ENCODE measurements at regions not wholly inside any gene's neighbourhood (a gene's known extent, or its start where the extent isn't known, plus 50 kb on each side); places are given as distances from the start of the nearest gene placed in this dataset.

GRCh38 chr3:72460205-72461174, 387.8 kb downstream of the SHQ1 start:
- no peak for DNase-seq (ENCODE audit: low spot score)

GRCh38 chr3:72459588-72459987, 388.7 kb downstream of the SHQ1 start:
- DNase-seq (ENCODE audit: low spot score) = no peak

DNA sequence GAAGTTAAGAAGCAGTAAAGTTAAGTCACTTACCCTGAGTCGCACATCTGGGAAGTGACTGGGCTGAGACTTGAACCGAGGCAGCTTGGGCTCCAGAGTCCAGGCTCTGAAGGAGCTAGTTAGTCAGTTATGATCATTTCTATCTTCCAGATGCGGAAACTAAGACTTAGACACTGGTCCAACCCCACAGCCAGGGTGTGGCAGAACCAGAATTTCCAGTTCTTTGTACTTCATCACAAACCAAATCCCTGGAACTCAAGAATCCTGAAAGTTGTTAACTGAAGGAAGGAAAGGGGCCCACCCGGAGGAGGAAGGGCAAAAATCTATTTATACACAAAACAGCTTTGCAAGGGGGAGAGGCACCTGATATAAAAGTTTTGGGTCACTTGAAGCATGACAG, 389.9 kb downstream of the SHQ1 start:
- no peak for DNase-seq (ENCODE audit: low spot score)

DNA sequence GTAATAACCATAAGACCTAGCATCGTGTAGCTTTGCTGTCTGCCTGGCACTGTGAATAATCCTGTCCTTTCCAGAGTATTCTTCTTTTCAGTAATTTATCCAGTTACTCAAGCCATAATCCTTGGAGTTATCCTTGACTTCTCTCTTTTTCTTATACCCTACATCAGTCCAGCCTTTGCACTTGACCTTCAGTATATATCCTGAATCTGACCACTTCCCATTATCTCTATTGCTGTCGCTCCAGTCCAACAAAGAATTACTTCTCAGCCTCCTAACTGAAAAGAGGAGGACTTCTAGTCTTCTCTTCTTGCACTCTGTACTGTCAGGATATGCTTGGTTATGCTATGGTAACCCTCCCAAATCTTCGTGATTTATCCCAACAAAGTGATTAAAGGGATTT, 393.8 kb downstream of the SHQ1 start:
- DNase-seq (ENCODE audit: low spot score) = no peak

GRCh38 chr3:72453706-72454105, 394.5 kb downstream of the SHQ1 start:
- no peak for DNase-seq (ENCODE audit: low spot score)

DNA sequence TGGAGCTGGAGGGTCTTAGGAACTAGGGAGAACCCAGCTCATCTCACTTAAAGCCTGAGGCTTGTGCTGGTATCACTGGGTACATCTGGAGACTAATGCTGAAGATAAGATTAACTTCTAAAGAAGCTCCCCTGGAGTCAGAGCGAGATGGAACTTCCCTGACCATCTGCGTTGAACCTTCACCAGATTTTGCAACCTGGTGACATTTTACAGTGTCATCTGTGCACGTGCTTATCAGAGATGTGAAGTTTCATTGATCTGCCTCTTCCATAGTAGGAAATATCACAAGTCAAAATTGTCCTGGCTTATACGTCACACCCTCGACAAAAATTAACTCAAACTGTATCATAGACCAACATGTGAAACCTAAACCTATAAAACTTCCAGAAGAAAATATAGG, 395.5 kb downstream of the SHQ1 start:
- DNase-seq (ENCODE audit: low spot score) = no peak

DNA sequence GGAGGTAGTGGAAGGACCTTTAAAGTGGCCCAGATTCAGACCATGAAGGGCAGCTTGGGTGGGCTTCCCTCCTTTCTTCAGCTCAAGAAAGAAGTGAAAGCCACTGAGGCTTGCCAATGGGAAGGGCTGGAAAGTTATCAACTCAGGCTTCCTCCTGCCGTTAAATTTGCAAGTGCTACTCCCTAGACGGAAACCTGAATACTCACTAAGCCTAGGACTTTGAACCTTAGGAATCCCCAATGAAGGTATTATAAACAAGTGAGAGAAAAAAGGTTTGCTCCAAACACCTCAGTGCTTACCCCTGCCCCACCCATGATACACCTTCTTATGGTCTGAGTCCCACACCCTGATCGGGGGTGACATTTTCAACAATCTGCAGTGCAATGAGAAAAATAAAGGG, 396.4 kb downstream of the SHQ1 start:
- no peak for DNase-seq (ENCODE audit: low spot score)

DNA sequence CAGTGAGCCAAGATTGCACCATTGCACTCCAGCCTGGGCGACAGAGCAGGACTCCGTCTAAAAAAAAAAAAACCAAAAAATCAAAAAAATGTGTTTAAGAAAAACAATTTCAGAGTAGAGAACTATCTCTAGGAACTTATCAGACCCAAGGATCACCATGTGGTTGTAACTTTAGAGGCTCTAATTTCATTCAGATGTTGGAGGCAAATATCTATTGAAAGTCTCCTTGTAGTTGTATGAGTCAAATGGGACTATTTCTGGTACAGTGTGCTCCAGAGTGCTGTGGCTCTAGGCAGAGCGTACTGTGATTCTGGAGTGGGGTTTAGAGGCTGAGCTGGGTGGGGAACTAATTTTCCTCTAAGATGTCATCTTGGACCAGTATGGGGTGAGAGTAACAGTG, 398.7 kb downstream of the SHQ1 start:
- no peak for DNase-seq (ENCODE audit: low spot score)

GRCh38 chr3:72448858-72449257, 399.4 kb downstream of the SHQ1 start:
- peak; percentile 44 for DNase-seq (ENCODE audit: low spot score)

DNA sequence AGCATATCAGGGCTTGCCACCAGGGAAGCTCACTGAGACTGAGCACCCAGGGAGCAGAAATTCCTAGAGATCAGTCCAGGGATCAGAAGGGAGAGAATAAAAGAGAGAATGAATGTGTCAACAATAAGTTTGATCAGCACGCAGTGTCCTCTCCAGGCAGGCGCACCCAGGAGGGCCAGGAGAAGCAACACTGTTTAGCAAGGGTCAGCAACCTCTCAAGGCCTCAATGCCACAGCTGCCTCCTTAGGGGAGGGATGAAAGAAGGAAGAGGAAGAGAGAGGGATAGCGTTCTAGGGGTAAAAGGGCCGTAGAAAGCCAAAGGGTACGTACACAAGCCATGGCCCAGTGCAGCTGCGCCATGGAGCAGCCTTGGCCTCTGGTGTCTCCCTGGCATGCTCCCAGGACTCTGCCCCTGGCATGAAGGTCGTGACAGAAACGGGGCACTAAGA, 399.8 kb downstream of the SHQ1 start:
- no peak for DNase-seq (ENCODE audit: low spot score)

GRCh38 chr3:72447059-72447946, 400.9 kb downstream of the SHQ1 start:
- DNase-seq (ENCODE audit: low spot score) = peak; percentile 60

GRCh38 chr3:72446218-72447058, 401.8 kb downstream of the SHQ1 start, which contains the start of gene RYBP:
RYBP (minus strand) TSS chr3:72446621.
- peak; percentile 6 for DNase-seq (ENCODE audit: low spot score)

DNA sequence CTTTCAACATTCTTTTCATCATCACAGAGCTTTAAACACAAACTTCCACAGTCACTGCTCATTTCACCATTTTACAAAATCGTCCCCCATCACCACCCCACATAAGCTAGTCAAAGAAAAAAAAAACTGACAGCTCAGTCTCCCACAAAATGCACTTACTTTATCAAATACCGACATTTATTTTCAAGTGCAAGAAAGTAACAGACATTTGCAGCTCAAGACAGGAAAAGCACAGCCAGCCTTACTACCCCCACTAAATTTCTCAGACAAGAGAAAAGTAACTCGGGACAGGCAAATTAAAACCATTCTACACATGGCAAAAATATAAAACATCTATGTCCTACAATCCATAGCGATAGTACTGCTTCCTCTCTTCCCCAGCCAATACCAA, 402.4 kb downstream of the SHQ1 start:
- DNase-seq (ENCODE audit: low spot score) = no peak

GRCh38 chr3:72444656-72445223, 403.5 kb downstream of the SHQ1 start:
- peak; percentile 3 for DNase-seq (ENCODE audit: low spot score)

GRCh38 chr3:72442759-72443158, 405.5 kb downstream of the SHQ1 start:
- no peak for DNase-seq (ENCODE audit: low spot score)

DNA sequence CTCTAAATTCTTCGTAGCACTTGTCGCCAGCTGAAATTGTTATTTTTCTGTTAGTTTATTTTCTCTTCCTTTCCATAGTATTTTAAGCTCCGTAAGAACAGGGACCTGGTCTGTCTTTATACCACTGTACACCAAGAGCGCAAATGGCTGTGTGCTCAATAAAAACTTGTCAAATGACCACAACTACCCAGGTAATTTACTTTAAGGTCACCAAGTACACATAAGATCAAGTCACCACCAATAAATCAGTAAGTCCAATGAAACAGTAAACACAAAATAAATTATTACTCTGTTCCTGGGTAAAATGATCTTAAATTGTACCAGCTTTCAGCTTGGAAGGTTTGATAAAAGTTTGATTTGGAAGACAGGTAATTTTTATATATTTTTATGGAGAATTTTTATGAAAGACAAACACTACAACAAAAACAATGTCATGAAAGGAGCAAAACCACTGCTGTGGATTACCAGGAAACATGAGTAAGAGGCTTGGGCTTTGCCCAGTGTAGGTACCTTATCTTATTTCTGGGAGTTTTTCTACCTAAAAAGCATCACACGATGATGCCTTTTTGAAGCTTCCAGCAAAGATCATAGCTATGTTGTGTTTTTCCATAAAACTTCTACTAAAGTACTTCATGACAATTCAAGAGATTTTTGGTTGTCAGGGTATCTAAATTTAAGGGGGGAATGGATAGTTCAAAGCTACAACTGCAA, 406.8 kb downstream of the SHQ1 start:
- DNase-seq (ENCODE audit: low spot score) = no peak

DNA sequence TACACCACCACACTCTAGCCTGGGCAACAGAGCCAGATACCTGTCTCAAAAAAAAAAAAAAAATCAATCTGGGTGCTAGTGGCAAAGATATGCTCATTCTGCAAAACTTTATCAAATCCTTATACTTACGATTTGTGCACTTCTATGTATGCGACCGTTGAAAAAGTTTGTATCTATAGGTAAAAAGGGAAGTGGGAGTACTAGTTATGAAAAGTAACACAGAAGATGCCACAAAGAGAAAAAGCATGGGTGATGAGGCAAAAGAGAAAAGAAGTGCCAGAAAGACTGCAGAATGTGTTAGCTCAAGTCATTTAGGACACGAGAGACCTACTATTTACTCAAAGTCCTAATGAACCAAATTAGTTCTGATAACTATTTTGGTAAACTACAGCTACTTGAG, 407.8 kb downstream of the SHQ1 start:
- DNase-seq (ENCODE audit: low spot score) = no peak

DNA sequence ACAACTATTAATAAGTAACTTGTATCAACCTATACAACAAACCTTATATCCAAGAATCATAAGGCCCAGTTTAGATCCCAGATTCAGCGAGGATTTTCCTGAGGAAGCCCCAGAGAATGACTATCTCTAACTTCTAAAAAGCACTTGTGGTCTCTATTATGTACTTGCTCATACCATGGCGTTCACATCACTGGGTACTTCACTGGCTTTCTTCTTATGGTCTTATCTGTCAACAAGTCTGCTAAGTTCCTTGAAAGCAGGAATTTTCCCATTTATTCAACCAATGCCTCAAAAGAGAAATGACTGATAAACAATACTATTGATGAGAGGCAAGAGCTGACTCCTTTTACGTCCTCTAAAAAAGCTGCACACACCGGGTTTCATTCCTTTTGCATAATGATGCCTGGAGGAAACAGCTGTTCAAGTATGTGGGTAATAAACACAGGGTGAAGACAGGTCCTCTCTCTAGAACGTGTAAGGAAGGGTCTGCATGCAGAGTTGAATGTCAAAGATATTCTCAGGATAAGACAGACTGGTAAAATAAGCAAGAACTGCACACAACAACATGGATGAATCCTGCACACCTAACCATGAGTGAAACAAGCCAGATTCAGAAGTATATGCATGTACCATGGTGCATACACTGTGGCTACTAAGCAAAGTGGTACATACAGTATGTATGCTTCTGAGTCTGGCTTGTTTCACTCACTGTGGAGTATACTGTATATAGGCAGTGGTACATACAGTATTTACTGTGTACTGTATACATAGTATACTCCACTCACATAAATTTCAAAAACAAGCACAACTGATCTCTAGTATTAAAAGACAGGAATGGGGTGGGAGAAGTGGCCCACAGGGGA, 408.7 kb downstream of the SHQ1 start:
- DNase-seq (ENCODE audit: low spot score) = no peak

- DNase-seq (ENCODE audit: low spot score) = no peak
Measured at GRCh38 chr3:72437661-72438406, 410.4 kb downstream of the SHQ1 start.

Data from H4 (cell line).